Spinal cord (tissue), 9 donors: ENCODE measurements at regions not wholly inside any gene's neighbourhood (a gene's known extent, or its start where the extent isn't known, plus 50 kb on each side); places are given as distances from the start of the nearest gene placed in this dataset.

Source experiments
- DNase-seq, 6 donors: peaks; one replicate each; pipeline versions ENCODE4 v3.0.0 to v3.0.0-alpha.2; 2013 to 2015; ENCODE audit warnings: low spot score in 6 of 6, low read depth in 4 of 6
- H3K27ac ChIP-seq: one replicate; pipeline ENCODE4 v1.5.1; 2013; ENCODE audit warnings: low read depth, low read length, control low read depth
- H3K27me3 ChIP-seq: one replicate; pipeline ENCODE4 v1.6.1; 2013; ENCODE audit warnings: low read length; ENCODE audit not compliant: control insufficient read depth, insufficient read depth
- H3K36me3 ChIP-seq: one replicate; pipeline ENCODE4 v1.6.1; 2013; ENCODE audit warnings: low read length; ENCODE audit not compliant: control insufficient read depth, insufficient read depth
- H3K4me1 ChIP-seq: one replicate; pipeline ENCODE4 v1.6.1; 2013; ENCODE audit warnings: low read length; ENCODE audit not compliant: control insufficient read depth, insufficient read depth
- H3K4me3 ChIP-seq: one replicate; pipeline ENCODE4 v1.5.1; 2013; ENCODE audit warnings: low read depth, low read length, control low read depth
- H3K9me3 ChIP-seq: one replicate; pipeline ENCODE4 v1.6.1; 2013; ENCODE audit warnings: low read length; ENCODE audit not compliant: control insufficient read depth, insufficient read depth
- WGBS: methylation state at CpG from one replicate; pipeline ENCODE4 v1.1.5; 2013; ENCODE audit warnings: missing lambda C conversion rate; ENCODE audit not compliant: insufficient coverage; 5-methylcytosine and 5-hydroxymethylcytosine counted together
- donor health status: healthy.

GRCh38 chr5:86765778-86766502 is 148.2 kb downstream of the COX7C start:
- no peaks in the 10 kb centered on the region for H3K27me3 ChIP-seq
- peak in 1 of 6 donors; percentile 14 for DNase-seq
- H3K4me1 ChIP-seq, result no peaks in the 10 kb centered on the region
- WGBS, result no CpG with 5 or more reads among the region's 3 CpGs
- no peak overlapping the region for H3K27ac ChIP-seq
- H3K4me3 ChIP-seq, result no peak overlapping the region
- H3K9me3 ChIP-seq, result peaks cover 5% of the 10 kb centered on the region
- no peaks in the 10 kb centered on the region for H3K36me3 ChIP-seq

DNA sequence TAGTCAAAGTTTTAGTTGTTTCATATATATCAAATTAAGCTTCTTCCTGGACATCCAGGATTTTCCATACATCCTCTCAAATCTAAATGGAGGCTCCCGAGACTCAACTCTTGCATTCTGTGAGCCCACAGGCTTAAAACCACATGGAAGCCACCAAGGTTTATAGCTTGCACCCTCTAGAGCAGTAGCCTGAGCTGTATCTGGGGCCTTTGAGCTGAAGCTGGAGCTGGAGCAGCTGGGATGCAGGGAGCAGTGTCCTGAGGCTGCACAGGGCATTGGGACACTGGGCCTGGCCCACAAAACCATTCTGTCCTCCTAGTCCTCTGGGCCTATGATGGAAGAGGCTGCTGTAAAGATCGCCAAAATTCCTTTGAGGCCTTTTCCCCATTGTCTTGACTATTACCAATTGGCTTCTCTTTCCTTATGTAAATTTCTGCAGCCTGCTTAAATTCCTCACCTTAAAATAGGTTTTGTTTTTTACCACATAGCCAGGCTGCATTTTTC is 151.0 kb downstream of the COX7C start:
- no peak overlapping the region for H3K4me3 ChIP-seq
- no peak overlapping the region for H3K27ac ChIP-seq
- H3K4me1 ChIP-seq, result no peaks in the 10 kb centered on the region
- H3K9me3 ChIP-seq, result peaks cover 5% of the 10 kb centered on the region
- no peak for DNase-seq
- 75% methylated on average over 1 of the region's 2 CpGs for WGBS
- no peaks in the 10 kb centered on the region for H3K27me3 ChIP-seq
- H3K36me3 ChIP-seq, result no peaks in the 10 kb centered on the region

DNA sequence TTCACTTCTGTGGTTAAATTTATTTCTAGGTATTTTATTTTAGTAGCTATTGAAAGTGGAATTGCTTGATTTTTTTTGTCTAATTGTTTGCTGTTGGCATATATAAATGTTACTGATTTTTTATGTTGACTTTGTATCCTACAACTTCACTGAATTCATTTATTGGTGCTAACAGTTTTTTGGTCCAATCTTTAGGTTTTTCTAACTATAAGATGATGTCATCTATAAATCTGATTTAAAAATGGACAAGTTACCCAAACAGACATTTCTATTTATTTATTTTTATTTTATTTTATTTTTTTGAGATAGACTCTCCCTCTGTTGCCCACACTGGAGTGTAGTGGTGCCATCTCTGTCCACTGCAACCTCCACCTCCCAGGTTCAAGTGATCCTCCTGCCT is 162.3 kb downstream of the COX7C start:
- Histone ChIP-seq H3K4me1 (no peaks in the 10 kb centered on the region), H3K9me3 (peaks cover 3% of the 10 kb centered on the region), H3K36me3 (no peaks in the 10 kb centered on the region), H3K4me3 (no peak overlapping the region), H3K27me3 (no peaks in the 10 kb centered on the region), H3K27ac (no peak overlapping the region)
- DNase-seq, result no peak

DNA sequence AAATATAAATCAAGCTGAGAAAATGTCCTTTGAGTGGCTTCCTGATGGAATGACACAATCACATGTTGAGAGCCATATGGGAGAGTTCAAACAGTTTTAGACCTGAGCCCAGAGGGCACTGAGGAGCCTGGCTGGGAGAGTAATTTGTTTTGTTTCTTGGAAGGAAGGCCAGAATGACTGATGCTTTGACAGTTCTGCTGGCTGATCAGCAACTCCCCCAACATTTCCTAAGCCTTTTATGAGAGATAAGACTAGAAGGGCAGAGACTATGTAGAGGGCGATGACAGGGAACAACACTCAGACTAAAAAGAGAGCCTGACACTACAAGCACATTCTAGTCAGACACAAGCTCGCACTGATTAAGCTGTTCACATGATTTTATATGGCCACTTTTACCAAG is 169.2 kb downstream of the COX7C start:
- no CpG with 5 or more reads among the region's 2 CpGs for WGBS
- no peak overlapping the region for H3K27ac ChIP-seq
- no peaks in the 10 kb centered on the region for H3K27me3 ChIP-seq
- no peaks in the 10 kb centered on the region for H3K9me3 ChIP-seq
- H3K4me3 ChIP-seq, result no peak overlapping the region
- peak in 2 of 6 donors; percentile 13 to 34 for DNase-seq
- no peaks in the 10 kb centered on the region for H3K4me1 ChIP-seq
- H3K36me3 ChIP-seq, result no peaks in the 10 kb centered on the region

- Histone ChIP-seq H3K36me3 (no peaks in the 10 kb centered on the region), H3K4me3 (no peak overlapping the region), H3K27me3 (no peaks in the 10 kb centered on the region), H3K27ac (no peak overlapping the region), H3K9me3 (no peaks in the 10 kb centered on the region), H3K4me1 (no peaks in the 10 kb centered on the region)
- 33% methylated on average over 1 of the region's 3 CpGs for WGBS
- no peak for DNase-seq
Observed at GRCh38 chr5:86795659-86796058, 177.9 kb downstream of the COX7C start.

DNA sequence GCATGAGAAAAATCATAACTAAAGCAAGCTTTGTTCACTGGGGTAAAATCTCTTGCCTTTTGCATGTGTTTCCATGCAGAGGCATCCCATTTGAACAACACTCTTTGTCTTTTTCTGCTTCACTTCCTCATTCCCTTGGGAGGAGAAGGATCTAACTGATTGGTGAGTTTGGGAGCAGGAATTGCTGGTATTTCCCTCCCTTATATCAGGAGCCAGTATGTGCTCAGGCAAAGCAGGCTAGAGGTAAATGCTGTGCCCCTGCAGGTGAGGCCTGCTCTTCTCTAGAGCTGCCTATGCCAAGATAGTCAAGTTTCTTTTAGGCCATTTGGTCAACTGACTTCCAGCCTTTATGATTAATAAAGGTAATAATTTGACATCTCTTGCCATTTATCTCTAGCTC is 179.9 kb downstream of the COX7C start:
- Histone ChIP-seq H3K9me3 (no peaks in the 10 kb centered on the region), H3K36me3 (no peaks in the 10 kb centered on the region), H3K4me1 (no peaks in the 10 kb centered on the region), H3K4me3 (no peak overlapping the region), H3K27ac (no peak overlapping the region), H3K27me3 (no peaks in the 10 kb centered on the region)
- DNase-seq, result no peak

- 100% methylated on average over 1 of the region's 1 CpG for WGBS
- Histone ChIP-seq H3K27ac (no peak overlapping the region), H3K4me1 (no peaks in the 10 kb centered on the region), H3K36me3 (no peaks in the 10 kb centered on the region), H3K4me3 (no peak overlapping the region), H3K9me3 (no peaks in the 10 kb centered on the region), H3K27me3 (no peaks in the 10 kb centered on the region)
- no peak for DNase-seq
Observed at GRCh38 chr5:86806206-86806605, 188.5 kb downstream of the COX7C start.

DNA sequence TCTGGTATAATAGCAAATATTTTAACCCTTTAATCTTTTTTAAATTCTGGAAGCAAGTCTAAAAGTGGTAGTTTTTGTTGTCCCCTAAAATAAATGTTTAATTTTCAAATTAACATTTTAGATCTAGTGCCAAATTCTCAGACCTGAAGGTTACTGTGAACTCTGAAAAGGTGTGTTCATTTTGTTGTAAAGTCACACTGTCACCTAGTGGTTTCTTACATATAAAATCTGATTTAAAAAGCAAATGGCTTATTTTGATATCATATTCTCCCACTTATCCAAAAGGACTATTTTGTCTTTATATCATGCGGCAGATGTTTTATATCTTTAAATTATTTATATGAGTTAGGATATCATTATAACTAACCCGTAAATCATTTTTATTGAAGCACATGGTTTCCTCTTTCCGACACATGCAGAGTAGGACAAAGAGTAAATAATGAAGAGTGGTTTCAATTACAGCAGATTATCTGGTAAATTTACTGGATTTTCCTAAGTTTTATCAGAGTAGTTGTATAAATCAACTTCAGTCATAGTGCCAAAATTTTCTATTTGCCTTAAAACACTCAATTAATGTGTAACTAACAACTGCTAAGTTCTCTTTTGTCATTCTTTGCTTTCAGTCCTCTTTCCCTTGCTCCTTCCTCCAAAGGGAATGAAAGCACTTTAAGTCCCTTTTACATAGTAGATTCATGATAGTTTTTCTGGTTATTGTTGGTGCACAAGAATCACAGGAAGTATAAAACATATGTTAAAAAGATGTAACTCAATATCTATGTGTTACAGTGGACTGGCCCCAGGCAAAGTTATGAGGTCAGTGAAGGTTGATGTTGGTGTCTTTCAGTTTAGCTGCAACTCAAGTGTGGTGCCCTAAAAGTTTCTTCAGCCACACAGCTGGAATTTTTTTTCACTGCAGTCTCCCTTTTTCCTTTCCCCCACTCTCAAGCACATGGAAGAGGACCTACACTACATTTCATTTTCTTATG is 189.6 kb downstream of the COX7C start:
- H3K4me1 ChIP-seq, result no peaks in the 10 kb centered on the region
- H3K36me3 ChIP-seq, result no peaks in the 10 kb centered on the region
- no peak overlapping the region for H3K27ac ChIP-seq
- WGBS, result no CpG with 5 or more reads among the region's 3 CpGs
- DNase-seq, result peak in 1 of 6 donors; percentile 63
- H3K27me3 ChIP-seq, result no peaks in the 10 kb centered on the region
- no peaks in the 10 kb centered on the region for H3K9me3 ChIP-seq
- H3K4me3 ChIP-seq, result no peak overlapping the region

GRCh38 chr5:86814315-86814714 is 196.6 kb downstream of the COX7C start:
- Histone ChIP-seq H3K4me1 (no peaks in the 10 kb centered on the region), H3K36me3 (no peaks in the 10 kb centered on the region), H3K9me3 (no peaks in the 10 kb centered on the region), H3K27me3 (no peaks in the 10 kb centered on the region), H3K27ac (no peak overlapping the region), H3K4me3 (no peak overlapping the region)
- WGBS, result 100% methylated on average over 1 of the region's 1 CpG
- DNase-seq, result no peak

- DNase-seq, result no peak
- H3K36me3 ChIP-seq, result no peaks in the 10 kb centered on the region
- no peaks in the 10 kb centered on the region for H3K27me3 ChIP-seq
- no peaks in the 10 kb centered on the region for H3K9me3 ChIP-seq
- H3K4me1 ChIP-seq, result no peaks in the 10 kb centered on the region
- no peak overlapping the region for H3K27ac ChIP-seq
- H3K4me3 ChIP-seq, result no peak overlapping the region
Observed at GRCh38 chr5:86814907-86815306, 197.2 kb downstream of the COX7C start.
